ENCODE measurements at regions not wholly inside any gene's neighbourhood (a gene's known extent, or its start where the extent isn't known, plus 50 kb on each side); places are given as distances from the start of the nearest gene placed in this dataset.

GRCh38 chr2:48009256-48009655 lies 103.0 kb upstream of the FBXO11 start:
- DNase-seq (ENCODE audit: low read depth in 1 of 2, low spot score in 1 of 2), result no peak
- TF ChIP-seq SPI1 (IDR thresholded peaks at IDR 0.05; ENCODE audit: borderline replicate concordance, low read depth) (no peak), GABPA (IDR thresholded peaks at IDR 0.05; ENCODE audit: low read depth) (no peak), CTCF (IDR thresholded peaks at IDR 0.05; ENCODE audit: insufficient read depth, low read length) (no peak), POLR2AphosphoS5 (IDR thresholded peaks at IDR 0.05; ENCODE audit: low read depth) (no peak)
- TF ChIP-seq, protein P1, sequence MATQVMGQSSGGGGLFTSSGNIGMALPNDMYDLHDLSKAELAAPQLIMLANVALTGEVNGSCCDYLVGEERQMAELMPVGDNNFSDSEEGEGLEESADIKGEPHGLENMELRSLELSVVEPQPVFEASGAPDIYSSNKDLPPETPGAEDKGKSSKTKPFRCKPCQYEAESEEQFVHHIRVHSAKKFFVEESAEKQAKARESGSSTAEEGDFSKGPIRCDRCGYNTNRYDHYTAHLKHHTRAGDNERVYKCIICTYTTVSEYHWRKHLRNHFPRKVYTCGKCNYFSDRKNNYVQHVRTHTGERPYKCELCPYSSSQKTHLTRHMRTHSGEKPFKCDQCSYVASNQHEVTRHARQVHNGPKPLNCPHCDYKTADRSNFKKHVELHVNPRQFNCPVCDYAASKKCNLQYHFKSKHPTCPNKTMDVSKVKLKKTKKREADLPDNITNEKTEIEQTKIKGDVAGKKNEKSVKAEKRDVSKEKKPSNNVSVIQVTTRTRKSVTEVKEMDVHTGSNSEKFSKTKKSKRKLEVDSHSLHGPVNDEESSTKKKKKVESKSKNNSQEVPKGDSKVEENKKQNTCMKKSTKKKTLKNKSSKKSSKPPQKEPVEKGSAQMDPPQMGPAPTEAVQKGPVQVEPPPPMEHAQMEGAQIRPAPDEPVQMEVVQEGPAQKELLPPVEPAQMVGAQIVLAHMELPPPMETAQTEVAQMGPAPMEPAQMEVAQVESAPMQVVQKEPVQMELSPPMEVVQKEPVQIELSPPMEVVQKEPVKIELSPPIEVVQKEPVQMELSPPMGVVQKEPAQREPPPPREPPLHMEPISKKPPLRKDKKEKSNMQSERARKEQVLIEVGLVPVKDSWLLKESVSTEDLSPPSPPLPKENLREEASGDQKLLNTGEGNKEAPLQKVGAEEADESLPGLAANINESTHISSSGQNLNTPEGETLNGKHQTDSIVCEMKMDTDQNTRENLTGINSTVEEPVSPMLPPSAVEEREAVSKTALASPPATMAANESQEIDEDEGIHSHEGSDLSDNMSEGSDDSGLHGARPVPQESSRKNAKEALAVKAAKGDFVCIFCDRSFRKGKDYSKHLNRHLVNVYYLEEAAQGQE (IDR thresholded peaks at IDR 0.05; ENCODE audit: insufficient replicate concordance, low read depth), result no peak

DNA sequence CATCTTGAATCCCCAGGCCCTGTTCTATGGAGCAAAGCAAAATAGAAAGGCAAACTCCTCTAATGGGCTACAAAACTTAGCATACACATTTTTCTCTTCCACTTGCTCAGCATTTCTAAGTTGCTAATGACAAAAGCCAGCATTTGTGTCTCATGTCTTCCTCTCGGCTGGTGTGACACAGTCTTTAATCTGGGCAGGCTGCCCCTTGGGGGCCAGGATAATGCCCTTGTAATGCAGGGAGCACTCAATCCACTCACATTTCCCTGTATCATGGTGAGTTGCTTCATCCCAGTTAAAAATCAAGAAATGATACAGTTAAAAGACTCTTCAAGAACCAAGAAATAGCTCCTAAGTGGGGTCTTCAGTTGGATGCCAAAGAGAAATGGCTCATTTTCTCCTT lies 109.1 kb upstream of the FBXO11 start:
- H3K4me3 ChIP-seq (replicated peaks; ENCODE audit: insufficient read depth, low read length), result no peak overlapping the region
- no peaks in the 10 kb centered on the region for H3K27me3 ChIP-seq (ENCODE audit: insufficient read depth, poor library complexity, severe bottlenecking)
- no peak overlapping the region for H3K27ac ChIP-seq (replicated peaks)
- no peak for DNase-seq (ENCODE audit: low read depth in 1 of 2, low spot score in 1 of 2)
- TF ChIP-seq, protein P1 (IDR thresholded peaks at IDR 0.05; ENCODE audit: insufficient replicate concordance, low read depth), result no peak
- TF ChIP-seq CTCF (IDR thresholded peaks at IDR 0.05; ENCODE audit: insufficient read depth, low read length) (no peak), SPI1 (IDR thresholded peaks at IDR 0.05; ENCODE audit: borderline replicate concordance, low read depth) (no peak), GABPA (IDR thresholded peaks at IDR 0.05; ENCODE audit: low read depth) (no peak)

More at GRCh38 chr2:48009256-48009655, 103.0 kb upstream of the FBXO11 start:
- H3K27ac ChIP-seq (replicated peaks), result no peak overlapping the region
- H3K4me3 ChIP-seq (replicated peaks; ENCODE audit: insufficient read depth, low read length), result no peak overlapping the region
- H3K27me3 ChIP-seq (ENCODE audit: insufficient read depth, poor library complexity, severe bottlenecking), result no peaks in the 10 kb centered on the region

DNA sequence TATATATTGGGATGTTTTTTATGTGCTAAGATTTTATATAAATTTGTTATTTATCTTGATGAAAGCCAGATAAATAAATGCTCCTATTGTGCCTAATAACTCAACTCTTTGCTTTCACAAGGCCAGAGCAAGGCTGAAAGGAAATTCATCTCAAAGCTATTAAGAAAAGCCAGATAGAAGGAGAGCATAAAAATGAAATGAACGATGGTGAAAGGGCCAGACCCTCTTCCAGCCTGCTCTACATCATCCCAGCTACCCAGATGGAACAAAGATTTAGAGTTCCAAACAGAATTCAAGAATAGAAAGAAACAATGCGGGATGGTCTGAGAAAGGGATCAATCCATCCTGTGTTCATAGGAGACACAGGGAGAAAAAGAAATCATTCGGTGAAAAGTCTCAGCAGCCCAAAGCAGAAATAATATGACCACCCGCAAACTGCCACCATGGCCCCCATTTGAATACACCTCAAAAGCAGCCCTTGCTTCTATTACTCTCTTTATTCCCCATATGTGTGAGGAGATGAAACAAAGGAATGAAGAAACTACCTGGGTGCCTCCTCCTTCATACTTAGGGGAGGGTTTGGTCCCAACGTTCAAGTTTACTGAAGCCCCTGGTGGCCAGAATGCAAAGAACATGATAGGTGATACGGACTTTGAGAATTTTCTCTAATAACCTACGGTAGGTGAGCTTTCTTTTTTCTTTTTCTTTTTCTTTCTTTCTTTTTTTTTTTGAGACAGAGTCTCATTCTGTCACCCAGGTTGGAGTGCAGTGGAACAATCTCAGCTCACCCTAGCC lies 110.1 kb upstream of the FBXO11 start:
- Histone ChIP-seq H3K4me3 (replicated peaks; ENCODE audit: insufficient read depth, low read length) (no peak overlapping the region), H3K27ac (replicated peaks) (no peak overlapping the region), H3K27me3 (ENCODE audit: insufficient read depth, poor library complexity, severe bottlenecking) (no peaks in the 10 kb centered on the region)
- TF ChIP-seq CTCF (IDR thresholded peaks at IDR 0.05; ENCODE audit: insufficient read depth, low read length), result no peak
- TF ChIP-seq, protein P1 (IDR thresholded peaks at IDR 0.05; ENCODE audit: insufficient replicate concordance, low read depth), result no peak
- TF ChIP-seq SPI1 (IDR thresholded peaks at IDR 0.05; ENCODE audit: borderline replicate concordance, low read depth), result no peak
- TF ChIP-seq POLR2AphosphoS5 (IDR thresholded peaks at IDR 0.05; ENCODE audit: low read depth), result no peak
- no peak for DNase-seq (ENCODE audit: low read depth in 1 of 2, low spot score in 1 of 2)
